Left lung (tissue), 4 donors: ENCODE measurements at regions not wholly inside any gene's neighbourhood (a gene's known extent, or its start where the extent isn't known, plus 50 kb on each side); places are given as distances from the start of the nearest gene placed in this dataset.
"Not testable (repeated sequence)": the region's sequence is repeated elsewhere in the genome, so short reads cannot be mapped to it uniquely, and the experiment has no call there.

Experiments used
- ATAC-seq: fragments of 200-7000 bp; cut with Tn5 transposase; one replicate; pipeline ENCODE4 v1.9.1; 2020; ENCODE audit warnings: moderate library complexity
- DNase-seq, 4 donors: peaks; one replicate each; pipeline ENCODE4 v3.0.0-alpha.2; 2013 to 2020
- H3K27ac ChIP-seq, 2 donors: fragments of 200-600 bp; sonication (generic) in 1 of 2; one replicate each; pipeline versions ENCODE4 v1.5.0 to v1.8.0; 2020 to 2021
- H3K27me3 ChIP-seq, 2 donors: fragments of 200-600 bp; sonication (generic) in 1 of 2; one replicate each; pipeline versions ENCODE4 v1.5.0 to v1.8.0; 2020 to 2021
- H3K36me3 ChIP-seq, 2 donors: fragments of 200-600 bp; sonication (generic) in 1 of 2; one replicate each; pipeline versions ENCODE4 v1.5.0 to v1.8.0; 2020 to 2021
- H3K4me1 ChIP-seq, 2 donors: fragments of 200-600 bp; one replicate each; pipeline ENCODE4 v1.8.0; 2021
- H3K4me3 ChIP-seq, 2 donors: fragments of 200-600 bp; sonication (generic) in 1 of 2; one replicate each; pipeline versions ENCODE4 v1.5.0 to v1.8.0; 2020 to 2021; ENCODE audit warnings: mild to moderate bottlenecking in 1 of 2
- H3K9me3 ChIP-seq, 2 donors: fragments of 200-600 bp; sonication (generic) in 1 of 2; one replicate each; pipeline versions ENCODE4 v1.5.0 to v1.8.0; 2020 to 2021
- intact Hi-C, 2 donors: fragments of 100-400 bp; cut with DNase I; formaldehyde crosslinking; loops; one replicate each; pipeline versions ENCODE4 v1.11.2 to v1.14.2; 2022
- TF ChIP-seq, protein P1 (sequence below), 2 donors: fragments of 200-600 bp; sonication (generic) in 1 of 2; IDR thresholded peaks; one replicate each; pipeline versions ENCODE4 v1.5.0 to v1.8.0; 2021; ENCODE audit warnings: antibody characterized with exemption in 2 of 2
- donor health status: DM: no; HTN: yes; CAD: no.
- donor health status: DM: no; HTN: no; CAD: no.

DNA sequence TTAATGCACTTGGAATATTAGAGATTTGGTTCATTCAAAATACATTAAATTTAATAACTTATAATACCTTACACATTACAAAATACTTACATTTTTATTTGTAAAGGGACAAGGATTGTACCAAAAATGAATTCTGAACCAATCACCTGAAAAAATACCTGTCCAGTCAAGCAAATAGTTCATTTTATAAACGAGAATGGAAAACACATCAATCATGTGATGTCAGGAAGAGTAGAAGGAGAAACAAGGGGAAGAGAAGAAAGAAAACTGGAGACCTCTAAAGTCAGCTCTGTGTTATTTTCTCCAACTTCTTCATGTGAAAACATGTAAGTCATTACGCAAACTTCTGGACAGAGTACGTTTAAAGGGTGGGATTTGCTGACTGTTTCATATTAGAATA lies 989.0 kb upstream of the NUDT12 start:
- H3K27ac ChIP-seq: no peak overlapping the region
- ATAC-seq (no peak), DNase-seq (no peak)
- intact Hi-C loops: no loop called here
- H3K4me1 ChIP-seq: no peaks in the 10 kb centered on the region
- H3K9me3 ChIP-seq: no peaks in the 10 kb centered on the region
- TF ChIP-seq, protein P1, sequence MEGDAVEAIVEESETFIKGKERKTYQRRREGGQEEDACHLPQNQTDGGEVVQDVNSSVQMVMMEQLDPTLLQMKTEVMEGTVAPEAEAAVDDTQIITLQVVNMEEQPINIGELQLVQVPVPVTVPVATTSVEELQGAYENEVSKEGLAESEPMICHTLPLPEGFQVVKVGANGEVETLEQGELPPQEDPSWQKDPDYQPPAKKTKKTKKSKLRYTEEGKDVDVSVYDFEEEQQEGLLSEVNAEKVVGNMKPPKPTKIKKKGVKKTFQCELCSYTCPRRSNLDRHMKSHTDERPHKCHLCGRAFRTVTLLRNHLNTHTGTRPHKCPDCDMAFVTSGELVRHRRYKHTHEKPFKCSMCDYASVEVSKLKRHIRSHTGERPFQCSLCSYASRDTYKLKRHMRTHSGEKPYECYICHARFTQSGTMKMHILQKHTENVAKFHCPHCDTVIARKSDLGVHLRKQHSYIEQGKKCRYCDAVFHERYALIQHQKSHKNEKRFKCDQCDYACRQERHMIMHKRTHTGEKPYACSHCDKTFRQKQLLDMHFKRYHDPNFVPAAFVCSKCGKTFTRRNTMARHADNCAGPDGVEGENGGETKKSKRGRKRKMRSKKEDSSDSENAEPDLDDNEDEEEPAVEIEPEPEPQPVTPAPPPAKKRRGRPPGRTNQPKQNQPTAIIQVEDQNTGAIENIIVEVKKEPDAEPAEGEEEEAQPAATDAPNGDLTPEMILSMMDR (IDR thresholded peaks at IDR 0.05): no peak
- H3K4me3 ChIP-seq: no peak overlapping the region
- H3K36me3 ChIP-seq: no peaks in the 10 kb centered on the region
- H3K27me3 ChIP-seq: no peaks in the 10 kb centered on the region

DNA sequence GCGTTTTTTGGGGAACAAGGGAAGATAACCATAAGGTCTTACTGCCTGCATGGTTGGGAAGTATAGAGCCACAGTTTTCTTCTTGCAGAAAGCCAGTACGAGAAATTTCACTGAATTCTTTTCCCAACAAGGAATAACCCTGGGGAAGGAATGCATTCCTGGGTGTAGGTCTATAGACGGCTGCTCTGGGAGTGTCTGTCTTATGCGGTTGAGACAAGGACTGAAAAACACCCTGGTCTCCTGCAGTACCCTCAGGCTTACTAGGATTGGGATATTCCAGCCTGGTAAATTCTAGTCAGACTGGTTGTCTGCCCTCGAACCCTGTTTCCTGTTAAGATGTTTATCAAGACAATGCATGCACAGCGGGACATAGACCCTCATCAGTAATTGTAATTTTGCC lies 984.3 kb upstream of the NUDT12 start:
- H3K27ac ChIP-seq, DNase-seq, H3K4me1 ChIP-seq, H3K36me3 ChIP-seq, H3K9me3 ChIP-seq, H3K27me3 ChIP-seq, intact Hi-C loops, ATAC-seq, H3K4me3 ChIP-seq: not testable (repeated sequence)

DNA sequence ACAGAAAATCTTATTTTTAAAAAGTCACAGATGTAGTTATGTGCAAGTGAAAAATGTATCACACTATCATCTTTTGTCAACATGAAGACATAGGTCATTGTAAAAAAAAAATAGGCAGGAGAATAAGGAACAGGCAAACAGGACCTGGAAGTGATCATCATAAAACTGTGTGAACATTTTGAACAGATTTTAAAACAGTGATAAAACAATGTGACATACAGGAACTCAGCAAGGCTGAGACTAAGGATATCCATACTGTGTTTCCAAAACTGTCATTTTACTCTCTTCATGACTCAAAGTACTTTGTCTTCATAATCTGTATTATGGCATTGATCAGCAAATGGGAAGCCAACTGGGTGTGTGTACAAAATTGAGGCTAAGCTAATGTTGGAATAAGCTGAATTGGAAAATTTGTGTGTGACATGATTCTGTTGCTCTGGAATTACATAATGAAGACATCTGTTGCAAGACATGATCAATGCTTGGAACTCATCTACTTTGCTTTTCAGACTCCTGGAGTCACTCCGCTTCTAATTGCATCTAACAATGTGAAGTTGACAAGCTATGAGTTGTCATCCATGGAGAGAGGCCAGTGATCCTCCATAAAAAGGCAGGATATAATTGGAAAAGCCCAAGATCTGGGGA lies 978.7 kb upstream of the NUDT12 start:
- Histone ChIP-seq H3K36me3 (no peaks in the 10 kb centered on the region), H3K4me1 (no peaks in the 10 kb centered on the region), H3K27me3 (no peaks in the 10 kb centered on the region), H3K27ac (no peak overlapping the region), H3K9me3 (no peaks in the 10 kb centered on the region), H3K4me3 (no peak overlapping the region)
- TF ChIP-seq, protein P1 (IDR thresholded peaks at IDR 0.05): no peak
- no peak for ATAC-seq
- peak in 2 of 4 donors; percentile 50 to 66 for DNase-seq
- intact Hi-C loops: no loop called here

DNA sequence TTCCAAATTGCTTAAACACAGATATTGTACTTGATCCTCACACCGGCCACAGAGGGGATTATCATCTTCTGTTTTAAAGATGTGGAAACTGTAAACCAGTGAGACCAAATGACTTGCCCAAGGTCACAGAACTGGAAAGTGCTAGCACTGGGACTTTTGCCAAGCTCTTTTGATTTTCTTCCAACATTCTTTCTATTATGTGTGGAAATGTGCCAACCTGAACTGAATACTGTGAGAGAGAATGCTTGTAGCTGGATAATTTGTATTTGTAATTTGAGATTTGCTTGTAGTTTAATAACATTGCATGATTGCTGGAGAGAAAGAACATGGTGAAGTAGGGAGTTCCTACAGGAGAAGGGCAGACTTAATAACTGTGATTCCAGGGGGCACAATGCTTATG lies 977.9 kb upstream of the NUDT12 start:
- Histone ChIP-seq H3K27ac (no peak overlapping the region), H3K4me3 (no peak overlapping the region), H3K36me3 (no peaks in the 10 kb centered on the region), H3K9me3 (no peaks in the 10 kb centered on the region), H3K4me1 (no peaks in the 10 kb centered on the region), H3K27me3 (no peaks in the 10 kb centered on the region)
- peak; percentile 14 for ATAC-seq
- intact Hi-C loops: no loop called here
- TF ChIP-seq, protein P1 (IDR thresholded peaks at IDR 0.05): no peak
- peak in 2 of 4 donors; percentile 83 to 87 for DNase-seq

DNA sequence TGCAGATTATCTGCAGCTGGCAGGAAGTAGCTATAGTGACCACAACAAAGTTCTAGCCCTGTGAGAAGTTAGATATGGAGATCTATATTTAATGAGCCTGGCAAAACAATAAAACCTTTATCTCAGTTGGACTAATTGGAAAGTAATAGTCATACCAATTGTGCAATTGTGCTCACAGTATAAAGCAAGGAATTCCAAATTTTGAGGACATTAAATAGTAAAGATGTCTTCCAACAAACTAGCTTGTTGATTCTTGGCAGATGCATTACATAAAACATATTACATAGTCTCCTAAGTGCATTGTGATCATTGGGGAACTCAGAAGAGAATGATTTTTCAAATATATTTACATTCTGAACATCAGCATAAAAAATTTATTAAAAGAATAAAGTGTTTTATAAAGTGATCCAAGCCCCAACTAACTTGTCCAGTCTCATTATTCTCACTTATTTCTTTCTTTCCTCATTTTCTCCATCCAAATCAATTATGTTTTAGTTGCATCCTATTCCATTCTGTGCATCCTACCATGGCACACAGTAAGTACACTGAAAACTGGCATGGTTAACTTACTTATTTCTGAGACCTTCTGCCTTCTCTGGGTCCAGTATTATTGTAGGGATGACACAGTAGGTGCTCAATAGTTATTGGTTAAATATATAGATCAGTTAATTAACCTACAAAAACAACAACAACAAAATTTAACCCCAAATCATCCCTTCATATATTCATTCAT lies 977.2 kb upstream of the NUDT12 start:
- Histone ChIP-seq H3K36me3 (no peaks in the 10 kb centered on the region), H3K9me3 (no peaks in the 10 kb centered on the region), H3K4me3 (no peak overlapping the region), H3K27me3 (no peaks in the 10 kb centered on the region), H3K27ac (no peak overlapping the region), H3K4me1 (no peaks in the 10 kb centered on the region)
- peak in 2 of 4 donors; percentile 79 to 85 for DNase-seq
- TF ChIP-seq, protein P1 (IDR thresholded peaks at IDR 0.05): no peak
- intact Hi-C loops: no loop called here
- no peak for ATAC-seq
